ENCODE measurements at regions not wholly inside any gene's neighbourhood (a gene's known extent, or its start where the extent isn't known, plus 50 kb on each side); places are given as distances from the start of the nearest gene placed in this dataset.

DNA sequence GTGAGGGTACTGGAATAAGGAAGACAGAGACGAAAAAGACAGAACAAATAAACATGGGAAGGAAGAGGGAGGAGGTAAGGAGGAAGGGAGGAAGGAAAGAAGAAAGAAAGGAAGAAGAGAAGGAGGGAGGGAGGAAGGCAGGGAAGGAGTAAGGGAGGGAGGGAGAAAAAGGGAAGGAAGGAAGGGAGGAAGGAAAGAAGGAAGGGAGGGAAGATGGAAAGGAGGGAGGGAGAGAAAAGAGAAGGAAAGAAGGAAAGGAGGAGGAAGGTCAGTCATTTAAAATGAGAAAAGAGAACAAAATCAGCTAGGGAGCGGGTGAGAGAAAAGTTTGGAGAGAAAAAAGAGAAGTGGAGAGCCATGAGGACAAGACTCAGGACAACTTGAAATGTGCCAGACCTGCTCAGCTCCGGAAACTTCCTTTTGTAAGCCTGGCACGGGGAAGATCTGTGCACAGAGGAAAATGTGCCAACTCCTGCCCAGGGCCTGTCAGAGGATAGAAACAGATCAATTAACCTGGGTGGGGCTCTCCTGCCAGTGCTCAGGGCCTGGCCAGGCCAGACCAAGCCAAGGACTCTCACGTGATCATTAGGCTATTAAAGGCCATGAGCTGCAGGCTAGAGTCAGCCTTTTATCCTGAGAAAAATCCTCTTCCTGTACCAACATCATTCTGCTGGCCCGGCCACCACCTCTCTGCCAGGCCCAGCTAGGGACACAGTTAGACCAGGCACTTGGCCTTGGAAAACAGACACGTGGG lies 50.1 kb upstream of the BCL6 start:
- FAIRE-seq (no peak), DNase-seq (ENCODE audit: low read depth in 1 of 2, low spot score in 1 of 2) (no peak), ATAC-seq (no peak)
- H3K4me1 ChIP-seq: no peaks in the 10 kb centered on the region
- POLR2A ChIA-PET: no interaction called here
- no peak overlapping the region for H3K4me2 ChIP-seq
- no peak overlapping the region for H3K27ac ChIP-seq
- WGBS (ENCODE audit: missing lambda C conversion rate): 71% methylated on average over 7 of the region's 7 CpGs
- TF ChIP-seq EHF (CRISPR knock-in tag; IDR thresholded peaks at IDR 0.05) (no peak), ZFP36 (IDR thresholded peaks at IDR 0.05; ENCODE audit: borderline replicate concordance, partially characterized antibody) (no peak), JUN (IDR thresholded peaks at IDR 0.05) (no peak), RCOR1 (IDR thresholded peaks at IDR 0.05; ENCODE audit: low read depth, low read length) (no peak), POLR2AphosphoS2 (conservative IDR thresholded peaks at IDR 0.05; ENCODE audit: low read length) (no peak), GATA3 (IDR thresholded peaks at IDR 0.05; ENCODE audit: borderline replicate concordance) (no peak), KDM1A (IDR thresholded peaks at IDR 0.05; ENCODE audit: low read depth) (no peak)
- TF ChIP-seq, protein P1, sequence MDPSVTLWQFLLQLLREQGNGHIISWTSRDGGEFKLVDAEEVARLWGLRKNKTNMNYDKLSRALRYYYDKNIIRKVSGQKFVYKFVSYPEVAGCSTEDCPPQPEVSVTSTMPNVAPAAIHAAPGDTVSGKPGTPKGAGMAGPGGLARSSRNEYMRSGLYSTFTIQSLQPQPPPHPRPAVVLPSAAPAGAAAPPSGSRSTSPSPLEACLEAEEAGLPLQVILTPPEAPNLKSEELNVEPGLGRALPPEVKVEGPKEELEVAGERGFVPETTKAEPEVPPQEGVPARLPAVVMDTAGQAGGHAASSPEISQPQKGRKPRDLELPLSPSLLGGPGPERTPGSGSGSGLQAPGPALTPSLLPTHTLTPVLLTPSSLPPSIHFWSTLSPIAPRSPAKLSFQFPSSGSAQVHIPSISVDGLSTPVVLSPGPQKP (IDR thresholded peaks at IDR 0.05; ENCODE audit: low read depth, low read length): no peak
- TF ChIP-seq, protein P2, sequence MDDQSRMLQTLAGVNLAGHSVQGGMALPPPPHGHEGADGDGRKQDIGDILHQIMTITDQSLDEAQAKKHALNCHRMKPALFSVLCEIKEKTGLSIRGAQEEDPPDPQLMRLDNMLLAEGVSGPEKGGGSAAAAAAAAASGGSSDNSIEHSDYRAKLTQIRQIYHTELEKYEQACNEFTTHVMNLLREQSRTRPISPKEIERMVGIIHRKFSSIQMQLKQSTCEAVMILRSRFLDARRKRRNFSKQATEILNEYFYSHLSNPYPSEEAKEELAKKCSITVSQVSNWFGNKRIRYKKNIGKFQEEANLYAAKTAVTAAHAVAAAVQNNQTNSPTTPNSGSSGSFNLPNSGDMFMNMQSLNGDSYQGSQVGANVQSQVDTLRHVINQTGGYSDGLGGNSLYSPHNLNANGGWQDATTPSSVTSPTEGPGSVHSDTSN (IDR thresholded peaks at IDR 0.05): no peak
- TF ChIP-seq, protein P3, sequence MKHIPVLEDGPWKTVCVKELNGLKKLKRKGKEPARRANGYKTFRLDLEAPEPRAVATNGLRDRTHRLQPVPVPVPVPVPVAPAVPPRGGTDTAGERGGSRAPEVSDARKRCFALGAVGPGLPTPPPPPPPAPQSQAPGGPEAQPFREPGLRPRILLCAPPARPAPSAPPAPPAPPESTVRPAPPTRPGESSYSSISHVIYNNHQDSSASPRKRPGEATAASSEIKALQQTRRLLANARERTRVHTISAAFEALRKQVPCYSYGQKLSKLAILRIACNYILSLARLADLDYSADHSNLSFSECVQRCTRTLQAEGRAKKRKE (CRISPR knock-in tag; IDR thresholded peaks at IDR 0.05; ENCODE audit: low read depth): no peak
- TF ChIP-seq, protein P4, sequence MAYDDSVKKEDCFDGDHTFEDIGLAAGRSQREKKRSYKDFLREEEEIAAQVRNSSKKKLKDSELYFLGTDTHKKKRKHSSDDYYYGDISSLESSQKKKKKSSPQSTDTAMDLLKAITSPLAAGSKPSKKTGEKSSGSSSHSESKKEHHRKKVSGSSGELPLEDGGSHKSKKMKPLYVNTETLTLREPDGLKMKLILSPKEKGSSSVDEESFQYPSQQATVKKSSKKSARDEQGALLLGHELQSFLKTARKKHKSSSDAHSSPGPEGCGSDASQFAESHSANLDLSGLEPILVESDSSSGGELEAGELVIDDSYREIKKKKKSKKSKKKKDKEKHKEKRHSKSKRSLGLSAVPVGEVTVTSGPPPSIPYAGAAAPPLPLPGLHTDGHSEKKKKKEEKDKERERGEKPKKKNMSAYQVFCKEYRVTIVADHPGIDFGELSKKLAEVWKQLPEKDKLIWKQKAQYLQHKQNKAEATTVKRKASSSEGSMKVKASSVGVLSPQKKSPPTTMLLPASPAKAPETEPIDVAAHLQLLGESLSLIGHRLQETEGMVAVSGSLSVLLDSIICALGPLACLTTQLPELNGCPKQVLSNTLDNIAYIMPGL (CRISPR knock-in tag; IDR thresholded peaks at IDR 0.05; ENCODE audit: borderline replicate concordance): no peak
- TF ChIP-seq, protein P5, sequence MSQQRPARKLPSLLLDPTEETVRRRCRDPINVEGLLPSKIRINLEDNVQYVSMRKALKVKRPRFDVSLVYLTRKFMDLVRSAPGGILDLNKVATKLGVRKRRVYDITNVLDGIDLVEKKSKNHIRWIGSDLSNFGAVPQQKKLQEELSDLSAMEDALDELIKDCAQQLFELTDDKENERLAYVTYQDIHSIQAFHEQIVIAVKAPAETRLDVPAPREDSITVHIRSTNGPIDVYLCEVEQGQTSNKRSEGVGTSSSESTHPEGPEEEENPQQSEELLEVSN (IDR thresholded peaks at IDR 0.05; ENCODE audit: borderline replicate concordance, low read depth): no peak
- no peak overlapping the region for H3K4me3 ChIP-seq
- H3K9me3 ChIP-seq: no peaks in the 10 kb centered on the region
- CTCF ChIA-PET: no interaction called here

DNA sequence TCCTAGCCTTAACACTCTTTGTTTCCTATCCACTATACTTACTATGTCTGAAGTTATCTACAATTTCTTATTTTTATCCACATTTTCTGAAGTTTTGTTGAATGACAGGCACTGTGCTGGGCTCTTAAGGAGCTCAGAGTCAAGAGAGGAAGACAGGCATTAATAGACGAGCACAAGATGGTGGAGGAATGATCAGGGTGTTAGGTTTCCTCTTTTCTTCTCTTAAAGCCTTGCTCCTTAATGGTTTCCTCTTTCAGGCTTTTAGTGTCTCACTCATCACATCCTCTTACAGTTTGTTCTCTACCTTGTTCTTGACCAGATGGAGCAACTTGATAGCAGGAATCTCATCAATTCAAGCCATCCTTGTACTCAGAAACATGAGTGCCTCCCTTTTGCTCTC lies 52.9 kb upstream of the BCL6 start:
- CTCF ChIA-PET: no interaction called here
- TF ChIP-seq EHF (CRISPR knock-in tag; IDR thresholded peaks at IDR 0.05) (no peak), TP53 (CRISPR knock-in tag; IDR thresholded peaks at IDR 0.05) (no peak), ZNF302 (CRISPR knock-in tag; IDR thresholded peaks at IDR 0.05) (no peak), JUNB (IDR thresholded peaks at IDR 0.05) (no peak), POLR2A (IDR thresholded peaks at IDR 0.05; ENCODE audit: low read length) (no peak), KDM1A (IDR thresholded peaks at IDR 0.05; ENCODE audit: low read depth) (no peak), HOXB5 (CRISPR knock-in tag; IDR thresholded peaks at IDR 0.05) (no peak), GATA3 (IDR thresholded peaks at IDR 0.05; ENCODE audit: borderline replicate concordance) (no peak), RAD21 (conservative IDR thresholded peaks at IDR 0.05 in 1 of 2, IDR thresholded peaks at IDR 0.05 in 1 of 2) (no peak), NFE2L2 (conservative IDR thresholded peaks at IDR 0.05; ENCODE audit: low read length) (no peak), RCOR1 (IDR thresholded peaks at IDR 0.05; ENCODE audit: low read depth, low read length) (no peak), EHMT2 (IDR thresholded peaks at IDR 0.05; ENCODE audit: low read depth) (no peak), MYC (IDR thresholded peaks at IDR 0.05; ENCODE audit: borderline replicate concordance, low read length) (no peak), FOSL2 (IDR thresholded peaks at IDR 0.05) (no peak), FOSL2 (CRISPR knock-in tag; IDR thresholded peaks at IDR 0.05) (no peak)
- TF ChIP-seq, protein P6, sequence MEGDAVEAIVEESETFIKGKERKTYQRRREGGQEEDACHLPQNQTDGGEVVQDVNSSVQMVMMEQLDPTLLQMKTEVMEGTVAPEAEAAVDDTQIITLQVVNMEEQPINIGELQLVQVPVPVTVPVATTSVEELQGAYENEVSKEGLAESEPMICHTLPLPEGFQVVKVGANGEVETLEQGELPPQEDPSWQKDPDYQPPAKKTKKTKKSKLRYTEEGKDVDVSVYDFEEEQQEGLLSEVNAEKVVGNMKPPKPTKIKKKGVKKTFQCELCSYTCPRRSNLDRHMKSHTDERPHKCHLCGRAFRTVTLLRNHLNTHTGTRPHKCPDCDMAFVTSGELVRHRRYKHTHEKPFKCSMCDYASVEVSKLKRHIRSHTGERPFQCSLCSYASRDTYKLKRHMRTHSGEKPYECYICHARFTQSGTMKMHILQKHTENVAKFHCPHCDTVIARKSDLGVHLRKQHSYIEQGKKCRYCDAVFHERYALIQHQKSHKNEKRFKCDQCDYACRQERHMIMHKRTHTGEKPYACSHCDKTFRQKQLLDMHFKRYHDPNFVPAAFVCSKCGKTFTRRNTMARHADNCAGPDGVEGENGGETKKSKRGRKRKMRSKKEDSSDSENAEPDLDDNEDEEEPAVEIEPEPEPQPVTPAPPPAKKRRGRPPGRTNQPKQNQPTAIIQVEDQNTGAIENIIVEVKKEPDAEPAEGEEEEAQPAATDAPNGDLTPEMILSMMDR (IDR thresholded peaks at IDR 0.05): no peak
- TF ChIP-seq, protein P7, sequence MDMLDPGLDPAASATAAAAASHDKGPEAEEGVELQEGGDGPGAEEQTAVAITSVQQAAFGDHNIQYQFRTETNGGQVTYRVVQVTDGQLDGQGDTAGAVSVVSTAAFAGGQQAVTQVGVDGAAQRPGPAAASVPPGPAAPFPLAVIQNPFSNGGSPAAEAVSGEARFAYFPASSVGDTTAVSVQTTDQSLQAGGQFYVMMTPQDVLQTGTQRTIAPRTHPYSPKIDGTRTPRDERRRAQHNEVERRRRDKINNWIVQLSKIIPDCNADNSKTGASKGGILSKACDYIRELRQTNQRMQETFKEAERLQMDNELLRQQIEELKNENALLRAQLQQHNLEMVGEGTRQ (IDR thresholded peaks at IDR 0.05): no peak
- TF ChIP-seq, protein P8, sequence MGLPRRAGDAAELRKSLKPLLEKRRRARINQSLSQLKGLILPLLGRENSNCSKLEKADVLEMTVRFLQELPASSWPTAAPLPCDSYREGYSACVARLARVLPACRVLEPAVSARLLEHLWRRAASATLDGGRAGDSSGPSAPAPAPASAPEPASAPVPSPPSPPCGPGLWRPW (IDR thresholded peaks at IDR 0.05): no peak
- TF ChIP-seq, protein P5 (IDR thresholded peaks at IDR 0.05; ENCODE audit: borderline replicate concordance, low read depth): no peak
- POLR2A ChIA-PET: no interaction called here
- DNase-seq (ENCODE audit: low read depth in 1 of 2, low spot score in 1 of 2) (no peak), FAIRE-seq (no peak), ATAC-seq (no peak)
- Histone ChIP-seq H3K4me2 (no peak overlapping the region), H3K4me1 (no peaks in the 10 kb centered on the region), H3K27ac (no peak overlapping the region), H3K4me3 (no peak overlapping the region), H3K9me3 (no peaks in the 10 kb centered on the region)
- WGBS (ENCODE audit: missing lambda C conversion rate): 83% methylated on average over 1 of the region's 1 CpG

All from A549 (cell line).